ENCODE measurements at regions not wholly inside any gene's neighbourhood (a gene's known extent, or its start where the extent isn't known, plus 50 kb on each side); places are given as distances from the start of the nearest gene placed in this dataset.

- no peak for TF ChIP-seq MAZ (CRISPR knock-in tag; conservative IDR thresholded peaks at IDR 0.05 in 1 of 2, IDR thresholded peaks at IDR 0.05 in 1 of 2)
- no peak for TF ChIP-seq JUND (IDR thresholded peaks at IDR 0.05; ENCODE audit: borderline replicate concordance, low read depth, low read length)
- TF ChIP-seq JUND (tag; IDR thresholded peaks at IDR 0.05; ENCODE audit: borderline replicate concordance, low read depth, low read length): no peak
- no peak for TF ChIP-seq CREB1 (IDR thresholded peaks at IDR 0.05)
- TF ChIP-seq CREB1 (CRISPR knock-in tag; IDR thresholded peaks at IDR 0.05): no peak
- no peak for TF ChIP-seq KLF6 (CRISPR knock-in tag; IDR thresholded peaks at IDR 0.05; ENCODE audit: borderline replicate concordance)
- no peak for TF ChIP-seq FOXJ3 (CRISPR knock-in tag; IDR thresholded peaks at IDR 0.05)
- TF ChIP-seq EZH2 (IDR thresholded peaks at IDR 0.05; ENCODE audit: borderline replicate concordance, low read depth, low read length): no peak
- no peak for TF ChIP-seq ETV1 (tag; conservative IDR thresholded peaks at IDR 0.05; ENCODE audit: low read depth)
- no peak for TF ChIP-seq CBX1 (IDR thresholded peaks at IDR 0.05; ENCODE audit: low read depth)
- no peak for TF ChIP-seq IRF2 (CRISPR knock-in tag; IDR thresholded peaks at IDR 0.05)
- TF ChIP-seq ZBED1 (IDR thresholded peaks at IDR 0.05): no peak
- no peak for TF ChIP-seq TAF1 (IDR thresholded peaks at IDR 0.05; ENCODE audit: control insufficient read depth, extremely low read depth, insufficient read depth, low read length, severe bottlenecking)
- TF ChIP-seq NONO (IDR thresholded peaks at IDR 0.05; ENCODE audit: low read depth in 2 of 2, low read length in 1 of 2): no peak
- no peak for TF ChIP-seq BHLHE40 (IDR thresholded peaks at IDR 0.05; ENCODE audit: low read length)
- TF ChIP-seq YY1 (IDR thresholded peaks at IDR 0.05; ENCODE audit: borderline replicate concordance in 1 of 3, control insufficient read depth in 1 of 3, extremely low read depth in 1 of 3, insufficient read depth in 3 of 3, insufficient read length in 1 of 3, insufficient replicate concordance in 2 of 3, low read depth in 1 of 3, low read length in 2 of 3): no peak
These were observed 93.1 kb downstream of the RPL27A start for GRCh38 chr11:8775734-8776133.

Data from K562 (cell line).